GM13976 (cell line): ENCODE measurements at regions not wholly inside any gene's neighbourhood (a gene's known extent, or its start where the extent isn't known, plus 50 kb on each side); places are given as distances from the start of the nearest gene placed in this dataset.
"Not testable (repeated sequence)": the region's sequence is repeated elsewhere in the genome, so short reads cannot be mapped to it uniquely, and the experiment has no call there.

Experiments used
- DNase-seq: peaks from one replicate; pipeline ENCODE4 v3.0.0; 2012; ENCODE audit warnings: low spot score
- CTCF ChIP-seq: IDR thresholded peaks from 2 replicates; pipeline ENCODE4 v1.5.1; 2012; ENCODE audit warnings: borderline replicate concordance, mild to moderate bottlenecking; ENCODE audit not compliant: insufficient read depth; ENCODE audit errors: extremely low read depth, missing control alignments, control extremely low read depth
- in situ Hi-C: fragments of 300-500 bp; cut with MboI; formaldehyde crosslinking; loops from one replicate; pipeline ENCODE4 v1.12.0; 2022; ENCODE audit warnings: low sequenced_read_pairs, mixed read lengths, inconsistent platforms; ENCODE audit not compliant: unreplicated experiment

DNA sequence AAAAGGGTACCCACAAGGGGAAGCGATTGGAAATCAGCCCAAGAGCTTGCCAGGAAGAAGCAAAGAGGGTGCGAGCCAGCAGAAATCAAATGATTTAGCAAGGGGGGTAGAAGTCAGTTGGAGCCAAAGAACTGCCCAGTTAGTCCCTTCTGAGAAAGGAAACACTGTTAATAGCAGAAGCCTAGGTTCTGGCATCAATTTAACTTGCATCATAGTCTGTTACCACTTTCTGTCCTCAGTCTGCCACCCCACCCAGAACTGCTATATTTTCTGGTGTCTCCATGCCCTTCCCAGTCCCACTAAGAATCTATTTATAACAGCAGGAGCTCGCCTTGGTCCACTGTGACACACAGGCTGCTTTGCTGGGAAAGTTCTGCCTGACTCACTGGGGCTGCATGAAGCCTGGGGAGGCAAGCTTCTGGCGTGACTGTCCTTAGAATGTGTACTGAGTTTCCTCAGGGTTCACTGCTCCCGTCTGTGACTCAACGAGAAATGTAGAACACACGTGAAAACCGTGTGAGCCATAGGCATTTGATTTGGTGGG is 157.8 kb upstream of the TTC29 start:
- in situ Hi-C loops, result no loop called here
- TF ChIP-seq CTCF, result no peak
- DNase-seq, result no peak

DNA sequence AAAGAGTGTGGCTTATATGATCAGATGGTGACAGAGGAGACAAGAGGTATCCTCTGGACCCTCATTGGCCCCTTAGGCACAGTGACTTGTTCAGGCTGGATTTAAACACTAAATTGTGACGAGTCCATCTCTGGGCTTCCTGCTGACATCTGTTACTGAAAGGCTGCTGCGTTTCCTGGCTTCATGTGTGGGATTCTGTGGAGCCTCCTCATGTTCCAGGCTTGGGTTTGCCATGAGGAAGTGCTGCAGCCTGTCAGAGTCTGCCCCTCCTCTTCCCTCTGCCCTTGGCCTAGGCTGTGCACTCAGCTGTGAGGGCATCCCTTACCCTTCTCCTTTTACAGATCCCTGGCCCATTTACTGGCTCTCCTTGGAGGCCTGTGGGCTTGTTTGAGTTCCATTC is 159.1 kb upstream of the TTC29 start:
- in situ Hi-C loops, result no loop called here
- no peak for TF ChIP-seq CTCF
- DNase-seq, result no peak

DNA sequence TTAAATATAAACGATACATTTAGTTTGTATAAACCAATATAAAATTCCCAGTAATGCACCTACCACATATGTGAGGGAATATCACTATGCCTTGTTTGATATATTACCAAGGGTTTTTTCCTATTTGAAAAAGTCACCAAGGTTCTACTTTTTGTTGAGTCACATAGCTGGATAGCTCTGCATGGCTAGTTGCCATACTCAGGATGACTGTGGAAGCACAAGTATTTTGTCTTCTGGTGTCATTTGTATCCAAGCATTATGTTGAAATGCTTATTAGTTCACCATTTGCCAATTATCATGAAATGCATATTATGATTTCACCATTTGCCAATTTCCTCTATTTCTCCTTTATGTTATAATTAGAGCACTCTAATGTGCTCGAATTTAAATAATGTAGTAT is 162.7 kb upstream of the TTC29 start:
- DNase-seq, result no peak
- TF ChIP-seq CTCF, result no peak
- in situ Hi-C loops, result no loop called here

DNA sequence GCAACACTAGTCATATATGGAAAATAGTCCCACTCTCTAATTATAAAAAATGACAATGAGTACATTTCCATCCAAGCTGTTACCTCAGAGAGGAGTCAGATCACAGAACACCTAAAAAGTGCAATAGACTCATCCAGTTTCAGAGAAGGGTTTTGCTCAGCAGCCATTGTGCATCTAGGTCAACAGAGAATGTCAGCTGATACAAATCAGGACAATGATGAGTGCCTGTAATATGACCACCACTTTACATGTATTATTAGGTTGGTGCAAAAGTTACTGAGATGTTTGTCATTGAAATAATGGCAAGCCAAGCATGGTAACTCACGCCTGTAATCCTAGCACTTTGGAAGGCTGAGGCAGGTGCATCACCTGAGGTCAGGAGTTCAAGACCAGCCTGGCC is 164.1 kb upstream of the TTC29 start:
- no peak for DNase-seq
- TF ChIP-seq CTCF, result no peak
- in situ Hi-C loops, result no loop called here

DNA sequence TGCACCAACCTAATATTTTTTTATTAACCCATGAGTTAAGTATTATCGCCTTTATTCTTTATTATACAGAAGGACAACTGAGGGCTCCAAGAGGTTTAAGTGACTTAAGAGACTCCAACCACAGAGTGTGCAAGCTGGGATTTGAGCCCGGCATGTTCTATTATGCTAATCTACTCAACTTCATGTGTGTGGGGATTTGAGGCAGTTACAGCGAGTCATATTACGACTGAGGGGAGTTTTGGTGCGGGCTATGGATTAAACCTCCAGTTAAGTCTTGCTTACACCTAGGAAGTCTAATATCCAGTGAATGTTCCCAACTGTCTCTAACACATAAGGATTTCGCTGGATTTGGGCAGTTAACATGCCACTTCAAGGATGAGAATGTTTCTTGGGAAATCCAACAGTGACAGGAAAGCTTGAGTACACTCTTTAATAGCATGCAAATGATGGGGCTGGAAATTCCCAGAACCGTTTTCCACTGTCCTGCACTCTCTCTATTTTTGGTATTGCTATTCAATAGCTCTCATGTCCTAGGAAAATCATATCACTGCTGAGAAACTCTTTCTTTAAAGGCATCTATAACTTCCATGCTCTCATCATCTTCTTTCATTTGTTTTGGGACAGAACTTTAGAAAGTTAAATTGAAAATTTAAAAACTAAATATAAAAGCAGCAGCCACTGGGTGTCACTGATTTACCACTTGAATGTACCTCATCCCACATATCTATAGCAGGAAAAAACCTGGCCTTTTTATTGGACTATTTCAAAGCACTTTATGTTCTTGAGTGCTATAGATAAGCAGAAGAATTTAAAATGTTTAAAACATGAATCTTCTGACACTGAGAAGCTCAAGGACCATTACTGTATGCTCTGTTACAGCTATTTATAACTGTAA is 165.1 kb upstream of the TTC29 start:
- in situ Hi-C loops, result no loop called here
- DNase-seq, result no peak
- no peak for TF ChIP-seq CTCF

GRCh38 chr4:147112196-147112595 is 166.5 kb upstream of the TTC29 start:
- in situ Hi-C loops, result not testable (repeated sequence)

DNA sequence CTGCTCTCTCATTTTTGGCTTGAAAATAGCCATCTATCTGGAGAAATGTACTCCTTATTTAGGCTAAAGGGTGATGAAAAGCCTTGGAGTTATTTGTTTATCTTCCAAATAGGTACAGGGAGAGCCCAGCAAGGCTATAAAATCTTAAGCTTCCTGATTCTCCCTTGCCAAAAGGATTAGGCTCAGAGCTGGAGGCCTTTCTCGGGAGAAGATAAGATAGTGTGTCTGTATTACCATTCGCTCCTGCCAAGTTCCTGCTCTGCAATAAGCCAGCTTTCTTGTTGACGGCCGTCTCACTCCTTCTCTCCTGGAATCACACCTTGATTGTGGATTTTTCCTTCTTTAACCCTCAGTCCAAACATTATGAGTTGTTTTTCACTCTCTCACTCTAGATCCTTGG is 171.8 kb upstream of the TTC29 start:
- in situ Hi-C loops, result no loop called here
- TF ChIP-seq CTCF, result no peak
- no peak for DNase-seq

More at GRCh38 chr4:147112196-147112595, 166.5 kb upstream of the TTC29 start:
- not testable (repeated sequence) for DNase-seq
